Testis (tissue), 2 donors: ENCODE measurements at regions not wholly inside any gene's neighbourhood (a gene's known extent, or its start where the extent isn't known, plus 50 kb on each side); places are given as distances from the start of the nearest gene placed in this dataset.

Source experiments
- POLR2A ChIP-seq: fragments of 450-650 bp; IDR thresholded peaks from one replicate; pipeline ENCODE4 v1.6.1; 2017; ENCODE audit warnings: antibody characterized with exemption, mild to moderate bottlenecking, moderate library complexity
- TF ChIP-seq, protein P1 (sequence below), 3 experiments: fragments of 450-650 bp in 2 of 3; fragments of 200-600 bp in 1 of 3; sonication (generic) in 1 of 3; IDR thresholded peaks; one replicate each; pipeline ENCODE4 v1.5.1; 2016 to 2019; ENCODE audit warnings: antibody characterized with exemption in 3 of 3, mild to moderate bottlenecking in 2 of 3, moderate library complexity in 1 of 3

DNA sequence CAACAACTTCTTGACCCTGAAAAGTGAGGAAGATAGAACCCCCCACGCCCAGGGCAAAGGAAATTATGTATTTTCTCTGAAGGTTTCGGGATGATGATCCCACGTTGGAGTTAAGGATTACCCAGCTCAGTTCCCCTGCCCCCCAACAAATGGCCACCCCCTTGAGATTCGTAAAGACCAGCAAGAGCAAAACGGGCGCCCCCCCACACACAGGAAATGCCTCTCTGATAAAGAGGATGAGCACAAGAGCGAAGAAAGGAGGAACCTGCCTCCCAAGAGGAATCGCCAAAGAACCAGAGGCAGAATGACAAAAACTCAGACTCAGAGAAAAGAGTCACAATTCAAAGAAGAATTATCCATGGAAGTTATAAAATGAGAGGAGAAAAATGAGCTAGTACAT, 576.9 kb downstream of the MATN1 start:
- TF ChIP-seq, protein P1, sequence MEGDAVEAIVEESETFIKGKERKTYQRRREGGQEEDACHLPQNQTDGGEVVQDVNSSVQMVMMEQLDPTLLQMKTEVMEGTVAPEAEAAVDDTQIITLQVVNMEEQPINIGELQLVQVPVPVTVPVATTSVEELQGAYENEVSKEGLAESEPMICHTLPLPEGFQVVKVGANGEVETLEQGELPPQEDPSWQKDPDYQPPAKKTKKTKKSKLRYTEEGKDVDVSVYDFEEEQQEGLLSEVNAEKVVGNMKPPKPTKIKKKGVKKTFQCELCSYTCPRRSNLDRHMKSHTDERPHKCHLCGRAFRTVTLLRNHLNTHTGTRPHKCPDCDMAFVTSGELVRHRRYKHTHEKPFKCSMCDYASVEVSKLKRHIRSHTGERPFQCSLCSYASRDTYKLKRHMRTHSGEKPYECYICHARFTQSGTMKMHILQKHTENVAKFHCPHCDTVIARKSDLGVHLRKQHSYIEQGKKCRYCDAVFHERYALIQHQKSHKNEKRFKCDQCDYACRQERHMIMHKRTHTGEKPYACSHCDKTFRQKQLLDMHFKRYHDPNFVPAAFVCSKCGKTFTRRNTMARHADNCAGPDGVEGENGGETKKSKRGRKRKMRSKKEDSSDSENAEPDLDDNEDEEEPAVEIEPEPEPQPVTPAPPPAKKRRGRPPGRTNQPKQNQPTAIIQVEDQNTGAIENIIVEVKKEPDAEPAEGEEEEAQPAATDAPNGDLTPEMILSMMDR (IDR thresholded peaks at IDR 0.05): no peak
- no peak for TF ChIP-seq POLR2A
